Astrocyte (in vitro differentiated cells and primary cell): ENCODE measurements at regions not wholly inside any gene's neighbourhood (a gene's known extent, or its start where the extent isn't known, plus 50 kb on each side); places are given as distances from the start of the nearest gene placed in this dataset.
A peak's percentile ranks its signal among the peaks of the same experiment; 100 is the strongest.

ENCODE experiments used
- DNase-seq: peaks from one replicate; pipeline ENCODE4 v3.0.0-alpha.2; 2010; ENCODE audit warnings: low read depth
- FAIRE-seq: peaks from 2 replicates; lab custom pipeline; 2011; peaks lifted over from hg19 to GRCh38; lab: Jason Lieb, UNC
- H2AFZ ChIP-seq: 2 replicates; pipeline ENCODE4 v1.6.0; 2012; ENCODE audit warnings: low read depth, low read length, inconsistent platforms
- H3K27ac ChIP-seq: 2 replicates; pipeline ENCODE4 v1.5.1; 2011; ENCODE audit warnings: low read depth, low read length, inconsistent platforms
- H3K27me3 ChIP-seq: 2 replicates; pipeline ENCODE4 v1.6.0; 2011; ENCODE audit warnings: low read length, inconsistent platforms; ENCODE audit not compliant: insufficient read depth
- H3K36me3 ChIP-seq: 2 replicates; pipeline ENCODE4 v1.5.1; 2011; ENCODE audit warnings: low read length, inconsistent platforms; ENCODE audit not compliant: insufficient read depth
- H3K4me1 ChIP-seq: 2 replicates; pipeline ENCODE4 v1.5.1; 2011; ENCODE audit warnings: low read length, inconsistent platforms; ENCODE audit not compliant: insufficient read depth
- H3K4me2 ChIP-seq: 2 replicates; pipeline ENCODE4 v1.6.0; 2012; ENCODE audit warnings: low read length, inconsistent platforms
- H3K4me3 ChIP-seq: 2 replicates; pipeline ENCODE4 v1.5.1; 2011; ENCODE audit warnings: low read depth, mild to moderate bottlenecking, low read length, inconsistent platforms; ENCODE audit not compliant: insufficient read depth
- H3K79me2 ChIP-seq: 2 replicates; pipeline ENCODE4 v1.6.0; 2012; ENCODE audit warnings: mild to moderate bottlenecking, low read length, inconsistent platforms; ENCODE audit not compliant: insufficient read depth
- H3K9ac ChIP-seq: 2 replicates; pipeline ENCODE4 v1.6.0; 2012; ENCODE audit warnings: mild to moderate bottlenecking, low read length, inconsistent platforms
- H3K9me3 ChIP-seq: 2 replicates; pipeline ENCODE4 v1.5.1; 2012; ENCODE audit warnings: low read depth, mild to moderate bottlenecking, low read length, inconsistent platforms; ENCODE audit not compliant: insufficient read depth
- H4K20me1 ChIP-seq: 2 replicates; pipeline ENCODE4 v1.6.0; 2012; ENCODE audit warnings: low read length, inconsistent platforms; ENCODE audit not compliant: insufficient read depth
- H3K27ac Mint-ChIP-seq: one replicate; pipeline ENCODE4 v1.8.0; 2021; ENCODE audit warnings: mild to moderate bottlenecking, mixed read lengths; ENCODE audit not compliant: unreplicated experiment
- H3K27me3 Mint-ChIP-seq: one replicate; pipeline ENCODE4 v1.8.0; 2021; ENCODE audit warnings: low read depth, mixed read lengths; ENCODE audit not compliant: unreplicated experiment
- H3K36me3 Mint-ChIP-seq: one replicate; pipeline ENCODE4 v1.8.0; 2021; ENCODE audit warnings: low read depth, mixed read lengths; ENCODE audit not compliant: unreplicated experiment
- H3K4me1 Mint-ChIP-seq: one replicate; pipeline ENCODE4 v1.8.0; 2021; ENCODE audit warnings: low read depth, mixed read lengths; ENCODE audit not compliant: unreplicated experiment
- H3K4me3 Mint-ChIP-seq: one replicate; pipeline ENCODE4 v1.8.0; 2021; ENCODE audit warnings: mild to moderate bottlenecking, moderate library complexity, mixed read lengths; ENCODE audit not compliant: unreplicated experiment
- H3K9me3 Mint-ChIP-seq: one replicate; pipeline ENCODE4 v1.8.0; 2021; ENCODE audit warnings: mild to moderate bottlenecking, mixed read lengths; ENCODE audit not compliant: unreplicated experiment
- EZH2 ChIP-seq: IDR thresholded peaks from 2 replicates; pipeline ENCODE4 v1.6.1; 2012; ENCODE audit warnings: mild to moderate bottlenecking, low read length, inconsistent platforms; ENCODE audit not compliant: insufficient read depth
- TF ChIP-seq, protein P1 (sequence below): IDR thresholded peaks from 2 replicates; pipeline ENCODE4 v1.5.1; 2011; ENCODE audit warnings: low read depth, mild to moderate bottlenecking, inconsistent platforms, low read length, moderate library complexity; ENCODE audit not compliant: insufficient read depth

DNA sequence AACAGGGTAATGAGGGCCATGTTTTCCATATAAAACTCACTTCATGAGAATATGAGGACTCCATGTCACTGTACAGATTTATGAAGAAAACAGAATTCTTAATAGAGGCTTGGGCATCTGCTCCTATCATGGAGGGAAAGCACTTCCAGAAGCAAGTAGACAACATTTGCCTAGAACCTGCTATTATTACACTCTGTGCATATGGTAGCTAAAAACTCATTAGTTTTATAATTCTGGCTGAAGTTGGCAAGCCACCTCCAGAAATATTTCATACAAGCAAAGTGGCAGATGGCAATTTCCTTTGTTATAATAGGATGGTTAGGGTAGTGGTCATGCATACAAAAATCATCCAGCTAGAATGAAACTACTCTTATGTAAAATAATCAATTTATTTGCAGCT lies 65.8 kb upstream of the TLK1 start:
- Histone ChIP-seq H3K9ac (no peak overlapping the region), H3K4me2 (no peak overlapping the region), H2AFZ (no peak overlapping the region), H3K9me3 (no peaks in the 10 kb centered on the region), H3K36me3 (no peaks in the 10 kb centered on the region), H3K4me1 (peaks cover 10% of the 10 kb centered on the region), H3K27ac (no peak overlapping the region), H3K4me3 (no peak overlapping the region), H3K79me2 (no peaks in the 10 kb centered on the region), H4K20me1 (no peaks in the 10 kb centered on the region), H3K27me3 (no peaks in the 10 kb centered on the region)
- no peaks in the 10 kb centered on the region for H3K27me3 Mint-ChIP-seq
- no peak overlapping the region for H3K4me3 Mint-ChIP-seq
- H3K36me3 Mint-ChIP-seq: no peaks in the 10 kb centered on the region
- H3K9me3 Mint-ChIP-seq: no peaks in the 10 kb centered on the region
- H3K27ac Mint-ChIP-seq: no peak overlapping the region
- DNase-seq (no peak), FAIRE-seq (no peak)
- peaks cover 18% of the 10 kb centered on the region for H3K4me1 Mint-ChIP-seq
- TF ChIP-seq EZH2: no peak
- TF ChIP-seq, protein P1, sequence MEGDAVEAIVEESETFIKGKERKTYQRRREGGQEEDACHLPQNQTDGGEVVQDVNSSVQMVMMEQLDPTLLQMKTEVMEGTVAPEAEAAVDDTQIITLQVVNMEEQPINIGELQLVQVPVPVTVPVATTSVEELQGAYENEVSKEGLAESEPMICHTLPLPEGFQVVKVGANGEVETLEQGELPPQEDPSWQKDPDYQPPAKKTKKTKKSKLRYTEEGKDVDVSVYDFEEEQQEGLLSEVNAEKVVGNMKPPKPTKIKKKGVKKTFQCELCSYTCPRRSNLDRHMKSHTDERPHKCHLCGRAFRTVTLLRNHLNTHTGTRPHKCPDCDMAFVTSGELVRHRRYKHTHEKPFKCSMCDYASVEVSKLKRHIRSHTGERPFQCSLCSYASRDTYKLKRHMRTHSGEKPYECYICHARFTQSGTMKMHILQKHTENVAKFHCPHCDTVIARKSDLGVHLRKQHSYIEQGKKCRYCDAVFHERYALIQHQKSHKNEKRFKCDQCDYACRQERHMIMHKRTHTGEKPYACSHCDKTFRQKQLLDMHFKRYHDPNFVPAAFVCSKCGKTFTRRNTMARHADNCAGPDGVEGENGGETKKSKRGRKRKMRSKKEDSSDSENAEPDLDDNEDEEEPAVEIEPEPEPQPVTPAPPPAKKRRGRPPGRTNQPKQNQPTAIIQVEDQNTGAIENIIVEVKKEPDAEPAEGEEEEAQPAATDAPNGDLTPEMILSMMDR: no peak

DNA sequence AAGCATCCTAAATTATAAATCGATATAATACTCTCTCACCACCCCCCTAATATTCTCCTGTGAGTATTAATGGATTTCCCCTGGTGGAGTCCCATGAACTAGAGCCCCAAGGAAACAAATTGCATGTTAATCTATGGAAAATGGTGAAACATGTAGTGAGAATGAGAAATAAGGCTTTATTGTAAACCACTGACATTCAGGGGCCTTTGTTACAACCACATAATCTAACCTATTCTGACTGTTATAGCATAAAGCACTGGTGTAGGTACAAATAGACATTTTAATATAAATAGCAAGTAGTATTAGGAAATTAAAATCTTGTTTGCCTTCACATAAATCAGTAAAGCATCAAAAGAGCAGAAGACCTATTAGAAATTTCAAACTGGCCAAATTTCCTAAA lies 65.3 kb upstream of the TLK1 start:
- Histone ChIP-seq H3K4me1 (peaks cover 10% of the 10 kb centered on the region), H3K9ac (no peak overlapping the region), H3K79me2 (no peaks in the 10 kb centered on the region), H3K4me3 (no peak overlapping the region), H3K27me3 (no peaks in the 10 kb centered on the region), H2AFZ (no peak overlapping the region), H4K20me1 (no peaks in the 10 kb centered on the region), H3K4me2 (no peak overlapping the region), H3K36me3 (no peaks in the 10 kb centered on the region), H3K27ac (no peak overlapping the region), H3K9me3 (no peaks in the 10 kb centered on the region)
- Mint-ChIP-seq H3K9me3 (no peaks in the 10 kb centered on the region), H3K36me3 (no peaks in the 10 kb centered on the region), H3K27me3 (no peaks in the 10 kb centered on the region), H3K27ac (peak overlapping the region; percentile 10), H3K4me1 (peaks cover 18% of the 10 kb centered on the region), H3K4me3 (no peak overlapping the region)
- TF ChIP-seq, protein P1: no peak
- no peak for TF ChIP-seq EZH2
- DNase-seq (no peak), FAIRE-seq (no peak)

DNA sequence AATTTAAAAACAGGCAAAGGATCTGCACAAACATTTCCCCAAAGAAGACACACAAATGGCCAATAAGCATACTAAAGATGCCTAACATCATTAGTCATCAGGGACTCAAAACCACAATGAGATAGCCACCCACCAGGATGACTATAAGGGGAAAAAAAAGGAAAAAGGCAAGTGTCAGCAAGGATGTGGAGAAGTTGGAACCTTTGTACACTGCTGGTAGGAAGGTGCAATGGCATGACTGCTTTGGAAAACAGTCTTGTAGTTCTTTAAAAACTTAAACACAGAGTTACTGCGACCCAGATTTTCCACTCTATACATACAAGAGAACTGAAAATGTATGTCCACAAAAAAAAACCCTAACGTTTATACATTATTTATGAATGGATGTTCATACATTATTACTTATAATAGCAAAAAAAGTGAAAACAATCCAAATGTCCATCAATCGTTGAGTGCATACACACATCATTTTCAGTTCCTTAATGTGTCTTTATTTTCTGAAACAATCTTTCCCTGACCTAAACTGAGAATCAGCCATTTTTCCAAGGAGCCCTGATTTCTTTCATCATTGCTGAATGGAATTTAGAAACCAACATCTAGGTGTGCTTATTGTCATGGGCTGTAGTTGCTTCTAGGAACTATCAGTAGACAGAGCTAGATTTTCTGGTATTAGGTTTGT lies 64.7 kb upstream of the TLK1 start:
- no peaks in the 10 kb centered on the region for H3K27me3 ChIP-seq
- TF ChIP-seq EZH2: no peak
- TF ChIP-seq, protein P1: peak; percentile 63
- H3K27ac ChIP-seq: no peak overlapping the region
- H3K27ac Mint-ChIP-seq: peak overlapping the region; percentile 92
- peaks cover 10% of the 10 kb centered on the region for H3K4me1 ChIP-seq
- H3K27me3 Mint-ChIP-seq: no peaks in the 10 kb centered on the region
- peaks cover 18% of the 10 kb centered on the region for H3K4me1 Mint-ChIP-seq
- H3K4me3 ChIP-seq: no peak overlapping the region
- peak; percentile 94 for FAIRE-seq
- H3K9me3 Mint-ChIP-seq: no peaks in the 10 kb centered on the region
- no peak overlapping the region for H3K9ac ChIP-seq
- DNase-seq: peak; percentile 94
- no peaks in the 10 kb centered on the region for H3K36me3 ChIP-seq
- no peaks in the 10 kb centered on the region for H3K79me2 ChIP-seq
- H3K4me3 Mint-ChIP-seq: no peak overlapping the region
- no peak overlapping the region for H2AFZ ChIP-seq
- no peaks in the 10 kb centered on the region for H3K36me3 Mint-ChIP-seq
- H3K4me2 ChIP-seq: peak overlapping the region; percentile 54
- H4K20me1 ChIP-seq: no peaks in the 10 kb centered on the region
- no peaks in the 10 kb centered on the region for H3K9me3 ChIP-seq
